MCF 10A (cell line): ENCODE measurements at regions not wholly inside any gene's neighbourhood (a gene's known extent, or its start where the extent isn't known, plus 50 kb on each side); places are given as distances from the start of the nearest gene placed in this dataset.

Source experiments
- BruUV-seq: library from RNA; stranded (reverse); fragments of 400-500 nt; replicated peaks from 2 replicates; lab custom pipeline; 2021; lab: Mats Ljungman, UMichigan
- CTCF ChIA-PET: fragments of 300-600 bp; sonication (Branson Sonifier 250); formaldehyde crosslinking; extraction: SDS; loops from one replicate; lab custom pipeline; 2021; ENCODE audit warnings: antibody characterized with exemption, inconsistent platforms; lab: Yijun Ruan, JAX
- POLR2A ChIA-PET: fragments of 300-600, 350-650 bp; sonication (Branson Sonifier 250); formaldehyde crosslinking; extraction: SDS; loops from one replicate; lab custom pipeline; 2020; ENCODE audit warnings: antibody characterized with exemption, inconsistent platforms; lab: Yijun Ruan, JAX
- DNase-seq: peaks from one replicate; pipeline ENCODE4 v3.0.0-alpha.2; 2018; ENCODE audit not compliant: unreplicated experiment
- H3K27ac Mint-ChIP-seq: one replicate; pipeline ENCODE4 v1.8.0; 2022; ENCODE audit warnings: mild to moderate bottlenecking, low read depth, mixed read lengths; ENCODE audit not compliant: unreplicated experiment
- H3K27me3 Mint-ChIP-seq: one replicate; pipeline ENCODE4 v1.8.0; 2022; ENCODE audit warnings: mixed read lengths; ENCODE audit not compliant: insufficient read depth, unreplicated experiment
- H3K36me3 Mint-ChIP-seq: one replicate; pipeline ENCODE4 v1.8.0; 2022; ENCODE audit warnings: mild to moderate bottlenecking, moderate library complexity, mixed read lengths; ENCODE audit not compliant: insufficient read depth, unreplicated experiment
- H3K4me1 Mint-ChIP-seq: one replicate; pipeline ENCODE4 v1.8.0; 2022; ENCODE audit warnings: mixed read lengths; ENCODE audit not compliant: insufficient read depth, unreplicated experiment
- H3K4me3 Mint-ChIP-seq: one replicate; pipeline ENCODE4 v1.8.0; 2022; ENCODE audit warnings: mild to moderate bottlenecking, moderate library complexity, mixed read lengths; ENCODE audit not compliant: unreplicated experiment
- H3K9me3 Mint-ChIP-seq: one replicate; pipeline ENCODE4 v1.8.0; 2022; ENCODE audit warnings: mixed read lengths; ENCODE audit not compliant: unreplicated experiment
- CTCF ChIP-seq: fragments of 200-600 bp; IDR thresholded peaks from one replicate; pipeline ENCODE4 v1.8.0; 2022; ENCODE audit warnings: antibody characterized with exemption, mild to moderate bottlenecking; ENCODE audit not compliant: unreplicated experiment
- intact Hi-C: fragments of 100-400 bp; cut with micrococcal nuclease; formaldehyde crosslinking; loops from 2 replicates; pipeline ENCODE4 v1.14.1; 2022

DNA sequence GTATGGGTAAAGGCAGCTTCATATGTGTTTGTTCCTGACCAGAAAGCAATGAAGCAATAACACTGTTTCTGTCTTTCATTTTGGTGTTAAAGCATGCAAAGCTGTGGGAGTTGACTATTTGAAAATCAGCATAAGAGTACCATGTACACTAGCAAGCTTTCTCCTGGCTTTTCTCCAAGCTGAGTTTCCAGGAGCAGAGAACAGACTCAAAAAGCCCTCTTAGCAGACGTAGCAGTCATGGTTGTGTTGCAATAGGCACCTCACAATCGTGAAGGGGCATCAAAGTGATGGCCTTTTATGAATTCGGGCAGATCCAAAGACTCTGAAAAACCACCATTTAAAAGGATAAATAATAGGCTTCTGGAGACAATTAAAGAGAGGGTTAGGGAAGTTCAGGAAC, 159.7 kb downstream of the PTGER3 start:
- H3K4me3 Mint-ChIP-seq, result no peak overlapping the region
- POLR2A ChIA-PET, result no interaction called here
- H3K27me3 Mint-ChIP-seq, result peaks cover 61% of the 10 kb centered on the region
- H3K36me3 Mint-ChIP-seq, result no peaks in the 10 kb centered on the region
- CTCF ChIA-PET, result no interaction called here
- intact Hi-C loops, result no loop called here
- no peaks in the 10 kb centered on the region for H3K9me3 Mint-ChIP-seq
- no peak for TF ChIP-seq CTCF
- H3K4me1 Mint-ChIP-seq, result no peaks in the 10 kb centered on the region
- no peak overlapping the region for H3K27ac Mint-ChIP-seq
- BruUV-seq, result no TSS peak
- DNase-seq, result no peak

GRCh38 chr1:70888722-70889121, 158.9 kb downstream of the PTGER3 start:
- Mint-ChIP-seq H3K4me3 (no peak overlapping the region), H3K27me3 (peaks cover 61% of the 10 kb centered on the region), H3K9me3 (no peaks in the 10 kb centered on the region), H3K4me1 (no peaks in the 10 kb centered on the region), H3K27ac (no peak overlapping the region), H3K36me3 (no peaks in the 10 kb centered on the region)
- POLR2A ChIA-PET, result no interaction called here
- intact Hi-C loops, result no loop called here
- no peak for TF ChIP-seq CTCF
- no TSS peak for BruUV-seq
- no peak for DNase-seq
- CTCF ChIA-PET, result no interaction called here

GRCh38 chr1:70890408-70890807, 157.2 kb downstream of the PTGER3 start:
- Mint-ChIP-seq H3K27ac (no peak overlapping the region), H3K27me3 (peaks cover 68% of the 10 kb centered on the region), H3K4me3 (no peak overlapping the region), H3K36me3 (no peaks in the 10 kb centered on the region), H3K9me3 (no peaks in the 10 kb centered on the region), H3K4me1 (no peaks in the 10 kb centered on the region)
- ChIA-PET POLR2A (no interaction called here), CTCF (no interaction called here)
- BruUV-seq, result no TSS peak
- intact Hi-C loops, result no loop called here
- no peak for DNase-seq
- TF ChIP-seq CTCF, result no peak

DNA sequence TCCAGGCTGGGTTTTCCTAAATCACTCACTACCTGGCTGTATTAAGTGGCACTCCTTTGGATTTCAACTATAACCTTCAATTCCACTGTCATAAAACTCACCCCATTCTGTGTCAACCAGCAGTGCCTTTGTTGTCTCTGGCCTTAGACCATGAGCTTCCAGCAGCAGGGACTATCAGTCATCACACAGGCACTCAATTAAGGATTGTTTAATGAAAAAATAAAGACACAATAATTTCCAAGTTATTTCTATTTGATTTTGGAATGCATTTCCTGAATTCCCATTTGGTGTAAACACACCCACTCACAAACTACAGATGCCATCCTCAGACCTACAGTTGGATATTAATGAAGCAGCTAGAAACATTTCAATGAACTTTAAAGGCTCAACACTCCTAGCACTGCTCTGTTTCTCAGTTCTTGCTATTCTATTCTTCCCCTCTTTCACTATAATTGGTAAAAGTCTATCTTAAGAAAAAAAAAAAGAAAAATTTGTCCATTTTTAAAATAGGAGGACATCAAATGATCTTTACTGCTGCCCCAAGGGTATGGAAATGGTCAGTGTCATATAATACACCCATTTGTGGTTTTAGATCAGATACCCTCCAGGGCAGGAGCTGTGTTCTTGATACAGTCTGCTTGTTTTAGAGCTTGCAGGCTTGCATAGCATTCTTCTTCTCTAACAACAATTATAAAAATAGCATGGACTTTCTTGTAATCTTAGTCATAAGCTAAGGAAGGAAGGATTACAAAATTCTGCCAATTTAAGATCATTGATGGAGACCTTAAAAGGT, 156.4 kb downstream of the PTGER3 start:
- Mint-ChIP-seq H3K4me1 (no peaks in the 10 kb centered on the region), H3K27me3 (peaks cover 64% of the 10 kb centered on the region), H3K27ac (no peak overlapping the region), H3K36me3 (no peaks in the 10 kb centered on the region), H3K4me3 (no peak overlapping the region), H3K9me3 (no peaks in the 10 kb centered on the region)
- no peak for DNase-seq
- ChIA-PET CTCF (interaction anchor here (0.8 kb wide), 1 partner anchor 740 kb away, joined by 3 read pairs; no protein-coding TSS in a partner anchor), POLR2A (no interaction called here)
- TF ChIP-seq CTCF, result no peak
- intact Hi-C loops, result no loop called here
- BruUV-seq, result no TSS peak
